AG04450 (cell line): ENCODE measurements at regions not wholly inside any gene's neighbourhood (a gene's known extent, or its start where the extent isn't known, plus 50 kb on each side); places are given as distances from the start of the nearest gene placed in this dataset.

ENCODE experiments used
- CTCF ChIA-PET: fragments of 300-600, 350-600 bp; formaldehyde crosslinking; extraction: SDS; loops from one replicate; lab custom pipeline; 2022; ENCODE audit warnings: antibody characterized with exemption, inconsistent platforms; lab: Charles Lee
- POLR2A ChIA-PET: fragments of 350-600 bp; formaldehyde crosslinking; extraction: SDS; loops from one replicate; lab custom pipeline; 2021; ENCODE audit warnings: antibody characterized with exemption, inconsistent platforms; lab: Yijun Ruan, JAX
- DNase-seq: peaks from one replicate; pipeline ENCODE4 v3.0.0-alpha.2; 2011; ENCODE audit warnings: low read depth, low spot score
- H3K27ac ChIP-seq: one replicate; pipeline ENCODE4 v1.5.1; 2012; ENCODE audit warnings: low read depth, low read length, control low read depth
- H3K27me3 ChIP-seq: one replicate; pipeline ENCODE4 v1.6.0; 2012; ENCODE audit warnings: low read length; ENCODE audit not compliant: control insufficient read depth, insufficient read depth
- H3K4me3 ChIP-seq: 2 replicates; pipeline ENCODE4 v1.5.1; 2011; ENCODE audit warnings: mild to moderate bottlenecking, low read depth, low read length, control low read depth
- H3K9me3 ChIP-seq: 2 replicates; pipeline ENCODE4 v1.5.1; 2012; ENCODE audit warnings: low read length; ENCODE audit not compliant: control insufficient read depth, insufficient read depth
- CTCF ChIP-seq: IDR thresholded peaks from 2 replicates; pipeline ENCODE4 v1.5.1; 2011; ENCODE audit warnings: low read depth, low read length, control low read depth, inconsistent platforms

- TF ChIP-seq CTCF: no peak
- ChIA-PET POLR2A (interaction anchor here (0.7 to 2.0 kb wide), 8 partner anchors 10 to 147 kb away, joined by 3 to 8 read pairs (median 4); no protein-coding TSS in a partner anchor), CTCF (no interaction called here)
- Histone ChIP-seq H3K27me3 (no peaks in the 10 kb centered on the region), H3K9me3 (no peaks in the 10 kb centered on the region), H3K27ac (peak overlapping the region; percentile 98), H3K4me3 (no peak overlapping the region; the same call in 1 of the 2 replicates)
- DNase-seq: peak; percentile 86
Observed at GRCh38 chr10:110398419-110399105, 93.8 kb upstream of the SMNDC1 start.

- TF ChIP-seq CTCF: no peak
- H3K27me3 ChIP-seq: no peaks in the 10 kb centered on the region
- peak; percentile 92 for DNase-seq
- POLR2A ChIA-PET: interaction anchor here (0.7 to 2.0 kb wide), 8 partner anchors 9 to 146 kb away, joined by 3 to 8 read pairs (median 4); no protein-coding TSS in a partner anchor
- H3K9me3 ChIP-seq: no peaks in the 10 kb centered on the region
- CTCF ChIA-PET: no interaction called here
- peak overlapping the region; percentile 98 for H3K27ac ChIP-seq
- H3K4me3 ChIP-seq: peak overlapping the region; percentile 14; the same call in 1 of the 2 replicates
Observed at GRCh38 chr10:110399106-110399964, 94.6 kb upstream of the SMNDC1 start.

- CTCF ChIA-PET: interaction anchor here (1.7 kb wide), 1 partner anchor 46 kb away, joined by 4 read pairs; no protein-coding TSS in a partner anchor
- Histone ChIP-seq H3K27me3 (no peaks in the 10 kb centered on the region), H3K9me3 (no peaks in the 10 kb centered on the region), H3K27ac (peak overlapping the region; percentile 82), H3K4me3 (no peak overlapping the region)
- no peak for DNase-seq
- TF ChIP-seq CTCF: no peak
- POLR2A ChIA-PET: interaction anchor here (1.1 to 1.5 kb wide), 3 partner anchors 26 to 98 kb away, joined by 3 to 8 read pairs (median 6); no protein-coding TSS in a partner anchor
Observed at GRCh38 chr10:110399965-110400933, 95.5 kb upstream of the SMNDC1 start.

- H3K27ac ChIP-seq: no peak overlapping the region
- CTCF ChIA-PET: interaction anchor here (1.7 kb wide), 1 partner anchor 47 kb away, joined by 4 read pairs; no protein-coding TSS in a partner anchor
- no peaks in the 10 kb centered on the region for H3K9me3 ChIP-seq
- H3K27me3 ChIP-seq: no peaks in the 10 kb centered on the region
- TF ChIP-seq CTCF: no peak
- DNase-seq: no peak
- POLR2A ChIA-PET: no interaction called here
- no peak overlapping the region for H3K4me3 ChIP-seq
Observed at GRCh38 chr10:110401401-110402076, 96.2 kb upstream of the DUSP5 start.
